GM12878 (cell line): ENCODE measurements at regions not wholly inside any gene's neighbourhood (a gene's known extent, or its start where the extent isn't known, plus 50 kb on each side); places are given as distances from the start of the nearest gene placed in this dataset.

ENCODE experiments used
- HCFC1 ChIP-seq: fragments of 150-350 bp; IDR thresholded peaks from 2 replicates; pipeline ENCODE4 v1.6.1; 2014; ENCODE audit warnings: low read length
- KAT2A ChIP-seq: conservative IDR thresholded peaks from 2 replicates; pipeline ENCODE4 v1.6.1; 2011; ENCODE audit warnings: low read depth, low read length; ENCODE audit not compliant: control insufficient read depth
- NFIC ChIP-seq: IDR thresholded peaks from 2 replicates; pipeline ENCODE4 v1.6.1; 2012; ENCODE audit warnings: low read depth, mild to moderate bottlenecking, inconsistent platforms, low read length, moderate library complexity
- POLR2A ChIP-seq: IDR thresholded peaks from 2 replicates; pipeline ENCODE4 v1.6.1; 2011; ENCODE audit warnings: low read depth, mild to moderate bottlenecking, low read length
- POLR2AphosphoS5 ChIP-seq: IDR thresholded peaks from 2 replicates; pipeline ENCODE4 v1.6.1; 2011; ENCODE audit warnings: mild to moderate bottlenecking, low read length, inconsistent platforms
- REST ChIP-seq: IDR thresholded peaks from 2 replicates; pipeline ENCODE4 v1.6.1; 2012; ENCODE audit warnings: mild to moderate bottlenecking, low read depth, low read length
- TF ChIP-seq, protein P1 (sequence below): IDR thresholded peaks from 2 replicates; pipeline ENCODE4 v1.6.1; 2011; ENCODE audit warnings: low read depth, low read length, improper control_type of control experiment, borderline replicate concordance

- TF ChIP-seq POLR2AphosphoS5 = no peak
- TF ChIP-seq POLR2A = no peak
- TF ChIP-seq NFIC = no peak
- TF ChIP-seq, protein P1, sequence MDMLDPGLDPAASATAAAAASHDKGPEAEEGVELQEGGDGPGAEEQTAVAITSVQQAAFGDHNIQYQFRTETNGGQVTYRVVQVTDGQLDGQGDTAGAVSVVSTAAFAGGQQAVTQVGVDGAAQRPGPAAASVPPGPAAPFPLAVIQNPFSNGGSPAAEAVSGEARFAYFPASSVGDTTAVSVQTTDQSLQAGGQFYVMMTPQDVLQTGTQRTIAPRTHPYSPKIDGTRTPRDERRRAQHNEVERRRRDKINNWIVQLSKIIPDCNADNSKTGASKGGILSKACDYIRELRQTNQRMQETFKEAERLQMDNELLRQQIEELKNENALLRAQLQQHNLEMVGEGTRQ = no peak
- TF ChIP-seq HCFC1 = no peak
- TF ChIP-seq REST = no peak
- TF ChIP-seq KAT2A = no peak
These were observed 945.2 kb downstream of the GRID1 start for GRCh38 chr10:85421421-85421820.
